HepG2 (cell line): ENCODE measurements at regions not wholly inside any gene's neighbourhood (a gene's known extent, or its start where the extent isn't known, plus 50 kb on each side); places are given as distances from the start of the nearest gene placed in this dataset.

Source experiments
- ATAC-seq: fragments of 200-7000 bp; cut with Tn5 transposase; 3 replicates; pipeline ENCODE4 v1.9.1; 2020; ENCODE audit warnings: mild to moderate bottlenecking, moderate library complexity
- BruUV-seq: library from RNA; stranded (reverse); fragments of 400-500 nt; replicated peaks from 2 replicates; lab custom pipeline; 2021; lab: Mats Ljungman, UMichigan
- CTCF ChIA-PET: fragments of 300-600 bp; formaldehyde crosslinking; extraction: SDS; loops from one replicate; lab custom pipeline; 2021; ENCODE audit warnings: low total read pairs, inconsistent platforms, low intra/inter-chr PET ratio; lab: Yijun Ruan, JAX
- POLR2A ChIA-PET: fragments of 350-600 bp; sonication (Branson Sonifier 250); formaldehyde crosslinking; loops from one replicate; lab custom pipeline; 2020; ENCODE audit warnings: antibody characterized with exemption, inconsistent platforms; lab: Yijun Ruan, JAX
- DNase-seq: peaks from one replicate; pipeline ENCODE4 v3.0.0-alpha.2; 2015; ENCODE audit warnings: low spot score
- FAIRE-seq: peaks from 3 replicates; lab custom pipeline; 2011; peaks lifted over from hg19 to GRCh38; lab: Jason Lieb, UNC
- H2AFZ ChIP-seq: one replicate; pipeline ENCODE4 v1.6.1; 2011; ENCODE audit warnings: low read length, inconsistent platforms
- H3K27ac ChIP-seq: fragments of 300-600 bp; 3 replicates; pipeline ENCODE4 v1.8.0; 2011; ENCODE audit warnings: mixed run types, mild to moderate bottlenecking, mixed read lengths, low read length, inconsistent platforms; ENCODE audit not compliant: insufficient read depth; ENCODE audit errors: extremely low read length
- H3K27me3 ChIP-seq, 2 experiments: fragments of 200-600 bp in 1 of 2; 2 replicates in 1 of 2; 3 replicates in 1 of 2; pipeline versions ENCODE4 v1.6.0 to v1.8.0; 2011; ENCODE audit warnings: low read length in 2 of 2, mild to moderate bottlenecking in 2 of 2, moderate library complexity in 2 of 2, inconsistent platforms in 1 of 2; ENCODE audit not compliant: insufficient read depth in 2 of 2, control insufficient read depth in 1 of 2
- H3K36me3 ChIP-seq, 2 experiments: fragments of 200-600 bp in 1 of 2; replicated peaks in 1 of 2; 2 replicates in 1 of 2; 3 replicates in 1 of 2; pipeline versions ENCODE4 v1.5.1 to v1.8.0; 2011; ENCODE audit warnings: low read length in 2 of 2, inconsistent platforms in 1 of 2; ENCODE audit not compliant: insufficient read depth in 2 of 2, control insufficient read depth in 1 of 2
- H3K4me1 ChIP-seq: 2 replicates; pipeline ENCODE4 v1.5.1; 2012; ENCODE audit warnings: low read length, inconsistent platforms; ENCODE audit not compliant: insufficient read depth
- H3K4me2 ChIP-seq: 2 replicates; pipeline ENCODE4 v1.6.0; 2011; ENCODE audit warnings: low read depth, low read length, inconsistent platforms
- H3K4me3 ChIP-seq, 3 experiments: fragments of 200-600 bp in 1 of 3; sonication (generic), shearing (Covaris generic) in 1 of 3; replicated peaks in 1 of 3; 2 replicates each; pipeline ENCODE4 v1.5.1; 2011 to 2016; ENCODE audit warnings: low read length in 3 of 3, inconsistent platforms in 2 of 3, low read depth in 2 of 3, mild to moderate bottlenecking in 2 of 3, control low read depth in 1 of 3, mixed read lengths in 1 of 3; ENCODE audit not compliant: insufficient read depth in 1 of 3
- H3K79me2 ChIP-seq: one replicate; pipeline ENCODE4 v1.6.1; 2011; ENCODE audit warnings: low read length, inconsistent platforms; ENCODE audit not compliant: insufficient read depth
- H3K9ac ChIP-seq: 2 replicates; pipeline ENCODE4 v1.6.0; 2011; ENCODE audit warnings: mild to moderate bottlenecking, low read depth, low read length, inconsistent platforms; ENCODE audit not compliant: insufficient read depth
- H3K9me3 ChIP-seq: 2 replicates; pipeline ENCODE4 v1.5.1; 2012; ENCODE audit warnings: mild to moderate bottlenecking, low read length
- H4K20me1 ChIP-seq: 2 replicates; pipeline ENCODE4 v1.6.0; 2011; ENCODE audit warnings: inconsistent platforms, mild to moderate bottlenecking, low read length, moderate library complexity; ENCODE audit not compliant: insufficient read depth
- ETV5 ChIP-seq: IDR thresholded peaks from 2 replicates; pipeline ENCODE4 v1.6.1; 2018; ENCODE audit warnings: missing biosample characterization, missing genetic modification reagents, inconsistent platforms, borderline replicate concordance
- FOXA3 ChIP-seq: IDR thresholded peaks from 2 replicates; pipeline ENCODE4 v1.6.1; 2016; ENCODE audit warnings: missing genetic modification reagents, missing compliant biosample characterization
- PATZ1 ChIP-seq: sonication (generic); formaldehyde crosslinking; IDR thresholded peaks from 2 replicates; pipeline ENCODE4 v1.4.0; 2020; ENCODE audit warnings: missing genetic modification reagents
- SMARCC2 ChIP-seq: fragments of 450-650 bp; IDR thresholded peaks from 2 replicates; pipeline ENCODE4 v1.6.1; 2017; ENCODE audit warnings: antibody characterized with exemption, mild to moderate bottlenecking
- SOX6 ChIP-seq, 2 experiments: fragments of 450-650 bp in 1 of 2; sonication (generic) in 1 of 2; formaldehyde crosslinking in 1 of 2; IDR thresholded peaks; 2 replicates each; pipeline versions ENCODE4 v1.4.0 to v1.6.1; 2017 to 2020; ENCODE audit warnings: antibody characterized with exemption in 1 of 2, mild to moderate bottlenecking in 1 of 2, missing genetic modification reagents in 1 of 2
- YEATS4 ChIP-seq: sonication (generic); formaldehyde crosslinking; IDR thresholded peaks from 2 replicates; pipeline ENCODE4 v1.4.0; 2020; ENCODE audit warnings: missing genetic modification reagents, borderline replicate concordance
- ZBTB20 ChIP-seq: sonication (generic); formaldehyde crosslinking; IDR thresholded peaks from 2 replicates; pipeline ENCODE4 v1.8.1; 2023; ENCODE audit warnings: missing genetic modification reagents, low read depth, mild to moderate bottlenecking, borderline replicate concordance
- ZNF350 ChIP-seq: sonication (generic); formaldehyde crosslinking; IDR thresholded peaks from 2 replicates; pipeline ENCODE4 v1.4.0; 2020; ENCODE audit warnings: mild to moderate bottlenecking, low read depth, missing genetic modification reagents, borderline replicate concordance
- ZNF501 ChIP-seq: sonication (generic); formaldehyde crosslinking; IDR thresholded peaks from 2 replicates; pipeline ENCODE4 v1.5.1; 2020; ENCODE audit warnings: mild to moderate bottlenecking, moderate library complexity, missing genetic modification reagents
- ZNF543 ChIP-seq: sonication (generic); formaldehyde crosslinking; IDR thresholded peaks from 2 replicates; pipeline ENCODE4 v1.4.0; 2020; ENCODE audit warnings: mild to moderate bottlenecking, missing genetic modification reagents
- ZNF891 ChIP-seq: sonication (generic); formaldehyde crosslinking; IDR thresholded peaks from 2 replicates; pipeline ENCODE4 v1.5.0; 2020; ENCODE audit warnings: mild to moderate bottlenecking, missing genetic modification reagents
- WGBS: methylation state at CpG from one replicate; pipeline ENCODE4 v1.1.6; 2017; ENCODE audit warnings: low lambda C conversion rate; 5-methylcytosine and 5-hydroxymethylcytosine counted together
- in situ Hi-C: cut with HindIII; loops from 2 replicates; pipeline ENCODE4 v1.10.0; 2017; ENCODE audit warnings: low pct_unique_long_range_greater_than_20kb; ENCODE audit not compliant: extremely low pct_ligation_motif_present
- intact Hi-C: fragments of 100-400 bp; cut with micrococcal nuclease; formaldehyde crosslinking; loops from one replicate; pipeline ENCODE4 v1.10.0; 2022; ENCODE audit not compliant: unreplicated experiment
- TF ChIP-seq, protein P1 (sequence below): sonication (generic); formaldehyde crosslinking; IDR thresholded peaks from 2 replicates; pipeline ENCODE4 v1.4.0; 2020; ENCODE audit warnings: missing genetic modification reagents
- TF ChIP-seq, protein P2 (sequence below): sonication (generic); formaldehyde crosslinking; IDR thresholded peaks from 2 replicates; pipeline ENCODE4 v1.5.1; 2020; ENCODE audit warnings: mild to moderate bottlenecking, missing genetic modification reagents, borderline replicate concordance

- ChIA-PET CTCF (no interaction called here), POLR2A (no interaction called here)
- ATAC-seq = no peak
- no peak for TF ChIP-seq YEATS4
- no peak for TF ChIP-seq SMARCC2
- TF ChIP-seq, protein P1, sequence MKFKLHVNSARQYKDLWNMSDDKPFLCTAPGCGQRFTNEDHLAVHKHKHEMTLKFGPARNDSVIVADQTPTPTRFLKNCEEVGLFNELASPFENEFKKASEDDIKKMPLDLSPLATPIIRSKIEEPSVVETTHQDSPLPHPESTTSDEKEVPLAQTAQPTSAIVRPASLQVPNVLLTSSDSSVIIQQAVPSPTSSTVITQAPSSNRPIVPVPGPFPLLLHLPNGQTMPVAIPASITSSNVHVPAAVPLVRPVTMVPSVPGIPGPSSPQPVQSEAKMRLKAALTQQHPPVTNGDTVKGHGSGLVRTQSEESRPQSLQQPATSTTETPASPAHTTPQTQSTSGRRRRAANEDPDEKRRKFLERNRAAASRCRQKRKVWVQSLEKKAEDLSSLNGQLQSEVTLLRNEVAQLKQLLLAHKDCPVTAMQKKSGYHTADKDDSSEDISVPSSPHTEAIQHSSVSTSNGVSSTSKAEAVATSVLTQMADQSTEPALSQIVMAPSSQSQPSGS (CRISPR knock-in tag) = no peak
- no peak for TF ChIP-seq SOX6 (IDR thresholded peaks at IDR 0.05)
- TF ChIP-seq SOX6 (CRISPR knock-in tag; IDR thresholded peaks at IDR 0.05) = no peak
- TF ChIP-seq, protein P2, sequence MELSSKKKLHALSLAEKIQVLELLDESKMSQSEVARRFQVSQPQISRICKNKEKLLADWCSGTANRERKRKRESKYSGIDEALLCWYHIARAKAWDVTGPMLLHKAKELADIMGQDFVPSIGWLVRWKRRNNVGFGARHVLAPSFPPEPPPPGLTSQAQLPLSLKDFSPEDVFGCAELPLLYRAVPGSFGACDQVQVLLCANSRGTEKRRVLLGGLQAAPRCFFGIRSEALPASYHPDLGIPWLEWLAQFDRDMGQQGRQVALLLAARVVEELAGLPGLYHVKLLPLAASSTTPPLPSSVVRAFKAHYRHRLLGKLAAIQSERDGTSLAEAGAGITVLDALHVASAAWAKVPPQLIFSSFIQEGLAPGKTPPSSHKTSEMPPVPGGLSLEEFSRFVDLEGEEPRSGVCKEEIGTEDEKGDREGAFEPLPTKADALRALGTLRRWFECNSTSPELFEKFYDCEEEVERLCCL (CRISPR knock-in tag) = no peak
- no peak for TF ChIP-seq ETV5 (CRISPR knock-in tag)
- TF ChIP-seq ZNF501 (CRISPR knock-in tag) = no peak
- no peak for TF ChIP-seq ZNF891 (CRISPR knock-in tag)
- TF ChIP-seq PATZ1 (CRISPR knock-in tag) = no peak
- TF ChIP-seq ZNF543 (CRISPR knock-in tag) = no peak
- no peak for TF ChIP-seq ZBTB20 (CRISPR knock-in tag)
- TF ChIP-seq FOXA3 (CRISPR knock-in tag) = no peak
- no peak for TF ChIP-seq ZNF350
- Histone ChIP-seq H3K4me3 (no peak overlapping the region), H3K4me1 (no peaks in the 10 kb centered on the region), H3K27ac (no peak overlapping the region), H3K4me2 (no peak overlapping the region), H3K27me3 (no peaks in the 10 kb centered on the region), H2AFZ (no peak overlapping the region), H4K20me1 (no peaks in the 10 kb centered on the region), H3K79me2 (no peaks in the 10 kb centered on the region), H3K9ac (no peak overlapping the region), H3K36me3 (no peaks in the 10 kb centered on the region), H3K9me3 (no peaks in the 10 kb centered on the region)
- intact Hi-C loops = no loop called here
- WGBS = 2% methylated on average over 3 of the region's 3 CpGs
- DNase-seq = no peak
- FAIRE-seq = no peak
- in situ Hi-C loops = no loop called here
- no TSS peak for BruUV-seq
Measured at GRCh38 chr3:74059301-74059922, 434.7 kb upstream of the PDZRN3 start.
